Endothelial cell of umbilical vein (primary cell): ENCODE measurements at regions not wholly inside any gene's neighbourhood (a gene's known extent, or its start where the extent isn't known, plus 50 kb on each side); places are given as distances from the start of the nearest gene placed in this dataset.

Experiments used
- EZH2 ChIP-seq: IDR thresholded peaks from 2 replicates; pipeline ENCODE4 v1.6.1; 2012; ENCODE audit warnings: borderline replicate concordance, low read depth, mild to moderate bottlenecking, moderate library complexity, low read length, inconsistent platforms; ENCODE audit not compliant: severe bottlenecking
- GATA2 ChIP-seq: IDR thresholded peaks from 2 replicates; pipeline ENCODE4 v1.7.0; 2011; ENCODE audit warnings: low read depth, mild to moderate bottlenecking, moderate library complexity, mixed read lengths, low read length; ENCODE audit not compliant: insufficient read length, insufficient read depth
- JUN ChIP-seq: IDR thresholded peaks from 2 replicates; pipeline ENCODE4 v1.6.1; 2011; ENCODE audit warnings: borderline replicate concordance, low read depth; ENCODE audit not compliant: insufficient read length, insufficient read depth
- MYC ChIP-seq: IDR thresholded peaks from one replicate; pipeline ENCODE4 v1.6.1; 2011; ENCODE audit warnings: mild to moderate bottlenecking, low read depth, low read length
- POLR2A ChIP-seq: IDR thresholded peaks from 2 replicates; pipeline ENCODE4 v1.6.1; 2012; ENCODE audit warnings: low read depth, mild to moderate bottlenecking, control low read depth, low read length
- POLR2AphosphoS5 ChIP-seq: IDR thresholded peaks from 2 replicates; pipeline ENCODE4 v1.6.1; 2012; ENCODE audit warnings: low read depth, mild to moderate bottlenecking, control low read depth, low read length, moderate library complexity; ENCODE audit not compliant: insufficient read depth
- TF ChIP-seq, protein P1 (sequence below), 2 donors: IDR thresholded peaks; 1 replicate in 1 of 2; 2 replicates in 1 of 2; pipeline ENCODE4 v1.5.1; 2011; ENCODE audit warnings: low read length in 2 of 2, mild to moderate bottlenecking in 2 of 2, moderate library complexity in 2 of 2, control low read depth in 1 of 2, inconsistent platforms in 1 of 2, low read depth in 1 of 2; ENCODE audit not compliant: insufficient read depth in 1 of 2; ENCODE audit errors: extremely low read depth in 1 of 2
- TF ChIP-seq, protein P2 (sequence below): IDR thresholded peaks from 2 replicates; pipeline ENCODE4 v1.6.1; 2011; ENCODE audit not compliant: insufficient read depth, insufficient read length

DNA sequence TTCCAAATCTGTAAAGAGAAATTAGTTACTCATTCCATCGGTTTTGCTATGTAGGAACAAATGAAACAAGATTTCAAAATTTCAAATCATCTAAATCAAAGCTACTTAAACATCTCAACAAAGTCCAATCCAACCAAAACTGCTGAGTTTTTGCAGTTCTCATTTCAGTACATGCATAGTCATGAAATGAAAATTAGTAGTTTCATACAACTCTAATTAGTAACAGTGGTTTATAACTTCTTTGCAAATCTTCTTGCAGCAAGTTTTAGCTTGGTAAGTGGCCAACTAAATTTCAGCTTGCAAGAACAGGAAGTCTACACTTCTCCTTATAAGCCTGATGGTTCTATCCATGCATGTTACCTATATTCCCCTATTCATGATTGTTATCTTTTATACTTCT, 75.6 kb downstream of the SPRY2 start:
- TF ChIP-seq, protein P1, sequence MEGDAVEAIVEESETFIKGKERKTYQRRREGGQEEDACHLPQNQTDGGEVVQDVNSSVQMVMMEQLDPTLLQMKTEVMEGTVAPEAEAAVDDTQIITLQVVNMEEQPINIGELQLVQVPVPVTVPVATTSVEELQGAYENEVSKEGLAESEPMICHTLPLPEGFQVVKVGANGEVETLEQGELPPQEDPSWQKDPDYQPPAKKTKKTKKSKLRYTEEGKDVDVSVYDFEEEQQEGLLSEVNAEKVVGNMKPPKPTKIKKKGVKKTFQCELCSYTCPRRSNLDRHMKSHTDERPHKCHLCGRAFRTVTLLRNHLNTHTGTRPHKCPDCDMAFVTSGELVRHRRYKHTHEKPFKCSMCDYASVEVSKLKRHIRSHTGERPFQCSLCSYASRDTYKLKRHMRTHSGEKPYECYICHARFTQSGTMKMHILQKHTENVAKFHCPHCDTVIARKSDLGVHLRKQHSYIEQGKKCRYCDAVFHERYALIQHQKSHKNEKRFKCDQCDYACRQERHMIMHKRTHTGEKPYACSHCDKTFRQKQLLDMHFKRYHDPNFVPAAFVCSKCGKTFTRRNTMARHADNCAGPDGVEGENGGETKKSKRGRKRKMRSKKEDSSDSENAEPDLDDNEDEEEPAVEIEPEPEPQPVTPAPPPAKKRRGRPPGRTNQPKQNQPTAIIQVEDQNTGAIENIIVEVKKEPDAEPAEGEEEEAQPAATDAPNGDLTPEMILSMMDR (IDR thresholded peaks at IDR 0.05; ENCODE audit: extremely low read depth in 1 of 2, insufficient read depth in 1 of 2, low read depth in 1 of 2, low read length in 2 of 2) = no peak
- TF ChIP-seq POLR2AphosphoS5 = no peak
- no peak for TF ChIP-seq EZH2
- TF ChIP-seq, protein P2, sequence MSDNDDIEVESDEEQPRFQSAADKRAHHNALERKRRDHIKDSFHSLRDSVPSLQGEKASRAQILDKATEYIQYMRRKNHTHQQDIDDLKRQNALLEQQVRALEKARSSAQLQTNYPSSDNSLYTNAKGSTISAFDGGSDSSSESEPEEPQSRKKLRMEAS = no peak
- TF ChIP-seq MYC = no peak
- TF ChIP-seq POLR2A = no peak
- no peak for TF ChIP-seq GATA2
- TF ChIP-seq JUN = no peak
